B cell (primary cell): ENCODE measurements at regions not wholly inside any gene's neighbourhood (a gene's known extent, or its start where the extent isn't known, plus 50 kb on each side); places are given as distances from the start of the nearest gene placed in this dataset.

ENCODE experiments used
- ATAC-seq: fragments of 200-7000 bp; cut with Tn5 transposase; one replicate; pipeline ENCODE4 v1.10.0; 2021; ENCODE audit warnings: low read depth, mild to moderate bottlenecking, moderate number of reproducible peaks, moderate library complexity
- CTCF ChIA-PET: fragments of 350-600 bp; sonication (Branson Sonifier 250); formaldehyde crosslinking; loops from one replicate; lab custom pipeline; 2021; ENCODE audit warnings: antibody characterized with exemption, inconsistent platforms; lab: Charles Lee
- POLR2A ChIA-PET: fragments of 350-600 bp; sonication (Branson Sonifier 250); formaldehyde crosslinking; loops from one replicate; lab custom pipeline; 2021; ENCODE audit warnings: antibody characterized with exemption; lab: Charles Lee
- DNase-seq: peaks from one replicate; pipeline ENCODE4 v3.0.0; 2013
- H2AFZ ChIP-seq: 2 replicates; pipeline ENCODE4 v1.6.1; 2012; ENCODE audit warnings: mild to moderate bottlenecking, low read depth, low read length; ENCODE audit not compliant: insufficient read depth, poor library complexity, severe bottlenecking
- H3K27ac ChIP-seq, 2 donors: 1 replicate in 1 of 2; 2 replicates in 1 of 2; pipeline ENCODE4 v1.5.1; 2012 to 2013; ENCODE audit warnings: low read length in 2 of 2, mild to moderate bottlenecking in 2 of 2, moderate library complexity in 1 of 2
- H3K27me3 ChIP-seq, 4 experiments: fragments of 200-600 bp in 1 of 4; sonication (generic) in 1 of 4; replicated peaks in 1 of 4; 1 replicate in 2 of 4; 2 replicates in 2 of 4; pipeline versions ENCODE4 v1.6.1 to v1.7.0; 2013 to 2016; ENCODE audit warnings: low read length in 3 of 4, mild to moderate bottlenecking in 2 of 4, mixed read lengths in 1 of 4, moderate library complexity in 1 of 4; ENCODE audit not compliant: insufficient read depth in 4 of 4, control insufficient read depth in 3 of 4; ENCODE audit errors: control extremely low read depth in 1 of 4
- H3K36me3 ChIP-seq, 2 experiments: replicated peaks in 1 of 2; 1 replicate in 1 of 2; 2 replicates in 1 of 2; pipeline versions ENCODE4 v1.6.1 to v1.7.1; 2013; ENCODE audit warnings: low read length in 1 of 2; ENCODE audit not compliant: insufficient read depth in 2 of 2, control insufficient read depth in 1 of 2; ENCODE audit errors: control extremely low read depth in 1 of 2, extremely low read depth in 1 of 2
- H3K4me1 ChIP-seq, 2 donors: fragments of 200-600 bp in 1 of 2; sonication (generic) in 1 of 2; 1 replicate in 1 of 2; 2 replicates in 1 of 2; pipeline versions ENCODE4 v1.5.1 to v1.6.1; 2013 to 2017; ENCODE audit warnings: low read length in 2 of 2; ENCODE audit not compliant: control insufficient read depth in 2 of 2, insufficient read depth in 2 of 2
- H3K4me2 ChIP-seq: replicated peaks from 2 replicates; pipeline ENCODE3; 2012; ENCODE audit warnings: mild to moderate bottlenecking, low read depth, low read length; ENCODE audit not compliant: poor library complexity, severe bottlenecking
- H3K4me3 ChIP-seq, 5 experiments: fragments of 200-600 bp in 1 of 5; sonication (generic) in 1 of 5; 1 replicate in 3 of 5; 2 replicates in 2 of 5; pipeline versions ENCODE4 v1.5.1 to v1.7.0; 2011 to 2016; ENCODE audit warnings: low read length in 4 of 5, mild to moderate bottlenecking in 4 of 5, low read depth in 2 of 5, control low read depth in 1 of 5, moderate library complexity in 1 of 5; ENCODE audit not compliant: insufficient read depth in 1 of 5; ENCODE audit errors: control extremely low read depth in 1 of 5, extremely low read depth in 1 of 5
- H3K79me2 ChIP-seq: fragments of 200-600 bp; sonication (generic); one replicate; pipeline ENCODE4 v1.6.0; 2016; ENCODE audit warnings: low read length; ENCODE audit not compliant: control insufficient read depth, insufficient read depth
- H3K9ac ChIP-seq: fragments of 200-600 bp; sonication (generic); 2 replicates; pipeline ENCODE4 v1.6.1; 2017; ENCODE audit warnings: mild to moderate bottlenecking, low read length, moderate library complexity
- H3K9me3 ChIP-seq, 3 donors: one replicate each; pipeline versions ENCODE4 v1.6.1 to v1.7.1; 2013; ENCODE audit warnings: low read length in 2 of 3; ENCODE audit not compliant: control insufficient read depth in 2 of 3, insufficient read depth in 1 of 3; ENCODE audit errors: control extremely low read depth in 1 of 3
- H4K20me1 ChIP-seq: 2 replicates; pipeline ENCODE4 v1.6.0; 2012; ENCODE audit warnings: mild to moderate bottlenecking, low read length; ENCODE audit not compliant: insufficient read depth, control insufficient read depth, poor library complexity, severe bottlenecking
- H3K27ac Mint-ChIP-seq: one replicate; pipeline ENCODE4 v1.8.0; 2021; ENCODE audit warnings: mixed read lengths
- H3K27me3 Mint-ChIP-seq: one replicate; pipeline ENCODE4 v1.8.0; 2021; ENCODE audit warnings: mixed read lengths
- H3K4me1 Mint-ChIP-seq: one replicate; pipeline ENCODE4 v1.8.0; 2021; ENCODE audit warnings: mixed read lengths
- H3K4me3 Mint-ChIP-seq: one replicate; pipeline ENCODE4 v1.8.0; 2021; ENCODE audit warnings: mixed read lengths
- H3K9me3 Mint-ChIP-seq: one replicate; pipeline ENCODE4 v1.8.0; 2022; ENCODE audit warnings: mixed read lengths; ENCODE audit not compliant: insufficient read depth
- CTCF ChIP-seq: fragments of 200-600 bp; IDR thresholded peaks from one replicate; pipeline ENCODE4 v1.8.0; 2022; ENCODE audit warnings: antibody characterized with exemption, mild to moderate bottlenecking
- EZH2 ChIP-seq: IDR thresholded peaks from 2 replicates; pipeline ENCODE4 v1.6.1; 2012; ENCODE audit warnings: borderline replicate concordance, low read depth, mild to moderate bottlenecking, moderate library complexity, low read length; ENCODE audit not compliant: insufficient read depth, poor library complexity, severe bottlenecking
- WGBS: methylation state at CpG from one replicate; pipeline ENCODE4 v1.1.5; 2013; ENCODE audit warnings: missing lambda C conversion rate; ENCODE audit not compliant: insufficient coverage; 5-methylcytosine and 5-hydroxymethylcytosine counted together
- intact Hi-C: fragments of 100-400 bp; cut with micrococcal nuclease; formaldehyde crosslinking; loops from one replicate; pipeline ENCODE4 v1.10.0; 2022

GRCh38 chr18:22684268-22684667, 248.9 kb upstream of the RBBP8 start:
- Histone ChIP-seq H3K4me1 (no peaks in the 10 kb centered on the region), H4K20me1 (no peaks in the 10 kb centered on the region), H3K9me3 (peaks cover 0 to 8% (median 0%) of the 10 kb centered on the region in 3 donors), H2AFZ (no peak overlapping the region), H3K27ac (no peak overlapping the region), H3K9ac (no peak overlapping the region), H3K27me3 (no peaks in the 10 kb centered on the region), H3K79me2 (no peaks in the 10 kb centered on the region), H3K36me3 (no peaks in the 10 kb centered on the region), H3K4me3 (no peak overlapping the region), H3K4me2 (no peak overlapping the region)
- Mint-ChIP-seq H3K4me1 (no peaks in the 10 kb centered on the region), H3K4me3 (no peak overlapping the region), H3K27ac (no peak overlapping the region), H3K27me3 (no peaks in the 10 kb centered on the region), H3K9me3 (no peaks in the 10 kb centered on the region)
- TF ChIP-seq EZH2 (no peak), CTCF (no peak)
- ATAC-seq (no peak), DNase-seq (no peak)
- intact Hi-C loops = no loop called here
- POLR2A ChIA-PET = no interaction called here
- CTCF ChIA-PET = no interaction called here
- WGBS = 90% methylated on average over 1 of the region's 2 CpGs

DNA sequence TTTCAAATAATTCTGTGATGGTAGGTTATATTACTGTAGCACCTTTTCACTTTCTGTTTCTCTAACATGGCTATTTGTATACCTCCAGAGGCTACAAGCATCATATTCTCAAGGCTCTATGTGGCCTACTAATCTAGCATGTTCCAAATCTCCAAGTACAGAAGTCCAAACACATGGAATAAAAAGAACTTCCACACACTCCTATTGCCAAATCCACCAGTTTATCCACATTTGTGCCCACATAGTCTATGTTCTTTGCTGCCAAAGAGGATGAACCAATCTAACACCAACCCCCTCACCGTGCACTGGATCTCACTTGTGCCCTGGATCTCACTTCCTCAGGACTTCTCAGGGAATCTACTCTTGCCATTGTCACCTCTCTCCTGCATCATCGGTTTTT, 247.3 kb upstream of the RBBP8 start:
- ChIA-PET CTCF (no interaction called here), POLR2A (no interaction called here)
- TF ChIP-seq EZH2 (no peak), CTCF (no peak)
- Histone ChIP-seq H3K9ac (no peak overlapping the region), H3K4me3 (no peak overlapping the region), H4K20me1 (no peaks in the 10 kb centered on the region), H3K4me1 (no peaks in the 10 kb centered on the region), H2AFZ (no peak overlapping the region), H3K79me2 (no peaks in the 10 kb centered on the region), H3K4me2 (no peak overlapping the region), H3K9me3 (peaks cover 0 to 8% (median 0%) of the 10 kb centered on the region in 3 donors), H3K27ac (no peak overlapping the region), H3K27me3 (no peaks in the 10 kb centered on the region), H3K36me3 (no peaks in the 10 kb centered on the region)
- intact Hi-C loops = no loop called here
- H3K27me3 Mint-ChIP-seq = no peaks in the 10 kb centered on the region
- no peak overlapping the region for H3K27ac Mint-ChIP-seq
- DNase-seq = no peak
- 90% methylated on average over 1 of the region's 2 CpGs for WGBS
- no peaks in the 10 kb centered on the region for H3K9me3 Mint-ChIP-seq
- no peak overlapping the region for H3K4me3 Mint-ChIP-seq
- ATAC-seq = no peak
- H3K4me1 Mint-ChIP-seq = no peaks in the 10 kb centered on the region
